Nephron (organoid): ENCODE measurements at regions not wholly inside any gene's neighbourhood (a gene's known extent, or its start where the extent isn't known, plus 50 kb on each side); places are given as distances from the start of the nearest gene placed in this dataset.
A peak's percentile ranks its signal among the peaks of the same experiment; 100 is the strongest.
"Not testable (repeated sequence)": the region's sequence is repeated elsewhere in the genome, so short reads cannot be mapped to it uniquely, and the experiment has no call there.

Experiments used
- H3K27ac Mint-ChIP-seq, 3 experiments: 2 replicates each; pipeline ENCODE4 v1.8.0; 2020; ENCODE audit warnings: mixed read lengths in 3 of 3, mild to moderate bottlenecking in 2 of 3, moderate library complexity in 1 of 3
- H3K27me3 Mint-ChIP-seq: 2 replicates; pipeline ENCODE4 v1.8.0; 2021; ENCODE audit warnings: low read depth, mild to moderate bottlenecking, moderate library complexity, mixed read lengths
- H3K36me3 Mint-ChIP-seq: 2 replicates; pipeline ENCODE4 v1.8.0; 2020; ENCODE audit warnings: low read depth, mixed read lengths
- H3K4me1 Mint-ChIP-seq: 2 replicates; pipeline ENCODE4 v1.8.0; 2020; ENCODE audit warnings: mixed read lengths
- H3K4me3 Mint-ChIP-seq, 3 experiments: 2 replicates each; pipeline ENCODE4 v1.8.0; 2020; ENCODE audit warnings: mild to moderate bottlenecking in 3 of 3, mixed read lengths in 3 of 3, moderate library complexity in 2 of 3
- H3K9me3 Mint-ChIP-seq: 2 replicates; pipeline ENCODE4 v1.8.0; 2020; ENCODE audit warnings: mixed read lengths
- CTCF ChIP-seq, 3 experiments: fragments of 200-600 bp; sonication (generic); IDR thresholded peaks; one replicate each; pipeline ENCODE4 v1.5.0; 2021; ENCODE audit warnings: antibody characterized with exemption in 3 of 3; ENCODE audit not compliant: unreplicated experiment in 3 of 3

GRCh38 chr14:21911877-21912276 lies 238.3 kb upstream of the OR4E1 start:
- no peaks in the 10 kb centered on the region for H3K27me3 Mint-ChIP-seq
- no peak overlapping the region for H3K4me3 Mint-ChIP-seq
- H3K27ac Mint-ChIP-seq: no peak overlapping the region
- no peak for TF ChIP-seq CTCF (IDR thresholded peaks at IDR 0.05; ENCODE audit: unreplicated experiment in 3 of 3)
- H3K36me3 Mint-ChIP-seq: no peaks in the 10 kb centered on the region
- no peaks in the 10 kb centered on the region for H3K4me1 Mint-ChIP-seq
- no peaks in the 10 kb centered on the region for H3K9me3 Mint-ChIP-seq

GRCh38 chr14:21910260-21910659 lies 236.6 kb upstream of the OR4E1 start:
- Mint-ChIP-seq H3K27me3 (no peaks in the 10 kb centered on the region), H3K27ac (no peak overlapping the region)
- no peak for TF ChIP-seq CTCF (IDR thresholded peaks at IDR 0.05; ENCODE audit: unreplicated experiment in 3 of 3)

GRCh38 chr14:21902561-21903181 lies 229.1 kb upstream of the OR4E1 start:
- H3K4me3 Mint-ChIP-seq: no peak overlapping the region
- H3K4me1 Mint-ChIP-seq: no peaks in the 10 kb centered on the region
- H3K36me3 Mint-ChIP-seq: no peaks in the 10 kb centered on the region
- peaks cover 10% of the 10 kb centered on the region for H3K9me3 Mint-ChIP-seq
- H3K27ac Mint-ChIP-seq: no peak overlapping the region
- TF ChIP-seq CTCF (IDR thresholded peaks at IDR 0.05; ENCODE audit: unreplicated experiment in 3 of 3): peak in 1 of 3 experiments; percentile 9
- no peaks in the 10 kb centered on the region for H3K27me3 Mint-ChIP-seq

More at GRCh38 chr14:21910260-21910659, 236.6 kb upstream of the OR4E1 start:
- H3K4me1 Mint-ChIP-seq: no peaks in the 10 kb centered on the region
- no peaks in the 10 kb centered on the region for H3K36me3 Mint-ChIP-seq
- no peak overlapping the region for H3K4me3 Mint-ChIP-seq
- H3K9me3 Mint-ChIP-seq: no peaks in the 10 kb centered on the region

GRCh38 chr14:21894898-21895194 lies 221.2 kb upstream of the OR4E1 start:
- H3K9me3 Mint-ChIP-seq, H3K36me3 Mint-ChIP-seq, H3K27ac Mint-ChIP-seq, H3K4me3 Mint-ChIP-seq, H3K27me3 Mint-ChIP-seq, H3K4me1 Mint-ChIP-seq: not testable (repeated sequence)

- TF ChIP-seq CTCF (IDR thresholded peaks at IDR 0.05; ENCODE audit: unreplicated experiment in 3 of 3): no peak
- Mint-ChIP-seq H3K4me3 (no peak overlapping the region), H3K27ac (no peak overlapping the region), H3K9me3 (no peaks in the 10 kb centered on the region), H3K27me3 (no peaks in the 10 kb centered on the region), H3K36me3 (no peaks in the 10 kb centered on the region), H3K4me1 (no peaks in the 10 kb centered on the region)
These were observed 220.6 kb upstream of the OR4E1 start for GRCh38 chr14:21894003-21894897.

GRCh38 chr14:21891921-21892320 lies 218.3 kb upstream of the OR4E1 start:
- Mint-ChIP-seq H3K9me3 (no peaks in the 10 kb centered on the region), H3K27me3 (no peaks in the 10 kb centered on the region), H3K4me3 (no peak overlapping the region), H3K27ac (no peak overlapping the region), H3K36me3 (no peaks in the 10 kb centered on the region), H3K4me1 (no peaks in the 10 kb centered on the region)
- TF ChIP-seq CTCF (IDR thresholded peaks at IDR 0.05; ENCODE audit: unreplicated experiment in 3 of 3): no peak
